ENCODE measurements at regions not wholly inside any gene's neighbourhood (a gene's known extent, or its start where the extent isn't known, plus 50 kb on each side); places are given as distances from the start of the nearest gene placed in this dataset.

DNA sequence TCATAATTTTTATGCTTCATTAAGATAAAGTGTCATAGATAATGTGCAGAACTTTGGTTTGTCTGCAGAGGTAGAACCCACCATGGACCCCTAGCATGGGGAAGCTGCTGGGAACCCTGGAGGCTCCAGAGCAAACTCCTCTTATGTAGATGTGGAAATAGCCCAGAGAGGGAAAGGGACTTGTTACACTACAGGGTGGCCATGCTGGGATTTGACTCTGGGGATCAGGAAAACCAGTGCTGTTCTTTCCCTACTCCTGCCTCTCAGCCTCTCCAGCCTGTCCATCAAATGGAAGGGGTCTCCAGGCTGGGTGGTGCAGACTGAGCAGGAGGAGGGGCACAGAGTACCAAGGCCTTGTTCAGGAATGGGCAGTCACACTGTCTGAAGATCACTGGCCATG lies 54.2 kb downstream of the MSX1 start:
- no peak for TF ChIP-seq SUZ12 (IDR thresholded peaks at IDR 0.05; ENCODE audit: extremely low read depth, insufficient read depth, insufficient read length)
- no peak for TF ChIP-seq ZNF274 (IDR thresholded peaks at IDR 0.05; ENCODE audit: low read depth, low read length)
- no peak for TF ChIP-seq YY1 (IDR thresholded peaks at IDR 0.05; ENCODE audit: insufficient read depth, insufficient read length)
- Histone ChIP-seq H3K9me3 (ENCODE audit: insufficient read depth, low read length) (no peaks in the 10 kb centered on the region), H3K9ac (ENCODE audit: insufficient read length, low read depth) (no peak overlapping the region), H3K27me3 (ENCODE audit: insufficient read depth, insufficient read length) (peaks cover 11% of the 10 kb centered on the region), H3K36me3 (ENCODE audit: insufficient read depth, insufficient read length, low read length) (no peaks in the 10 kb centered on the region), H3K4me1 (ENCODE audit: insufficient read depth, insufficient read length) (peaks cover 3% of the 10 kb centered on the region), H3K4me3 (ENCODE audit: insufficient read length, low read depth) (no peak overlapping the region)
- no peak for DNase-seq (ENCODE audit: low read depth, low spot score)

DNA sequence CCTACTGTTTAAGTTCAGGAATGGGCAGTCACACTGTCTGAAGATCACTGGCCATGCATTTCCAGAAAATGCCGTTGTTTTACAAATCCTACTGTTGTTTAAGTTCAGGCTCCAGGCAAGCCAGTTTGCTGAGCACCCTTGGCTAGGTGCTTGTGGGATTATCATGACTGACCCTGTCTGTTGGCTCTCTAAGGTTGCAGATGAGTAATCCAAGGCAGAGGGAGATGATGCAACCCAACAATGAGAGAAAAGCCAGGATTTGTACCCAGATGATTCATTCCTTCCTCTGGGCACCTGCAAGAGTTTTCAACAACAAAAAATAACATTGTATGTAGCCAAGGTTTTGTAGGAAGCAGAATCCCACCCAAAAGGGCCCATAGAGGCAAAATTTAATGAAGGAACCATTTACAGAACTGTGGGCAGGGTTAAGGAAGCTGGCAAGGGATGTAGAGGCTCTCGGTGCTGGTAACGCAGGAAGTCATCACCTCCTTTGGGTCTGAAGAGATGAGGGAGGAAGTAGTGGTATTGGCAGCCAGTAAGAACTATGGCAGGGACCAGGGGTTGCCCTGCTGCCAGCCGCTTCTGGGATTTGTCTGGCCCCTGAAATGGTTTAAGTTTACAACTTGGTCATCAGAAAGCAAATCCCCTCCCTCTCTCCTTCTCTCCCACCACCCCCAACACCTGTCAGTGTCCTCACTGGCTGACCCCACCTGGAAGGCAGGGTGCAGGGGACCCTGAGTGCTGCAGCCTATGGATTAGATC lies 54.8 kb downstream of the MSX1 start:
- H3K9ac ChIP-seq (ENCODE audit: insufficient read length, low read depth), result no peak overlapping the region
- no peaks in the 10 kb centered on the region for H3K36me3 ChIP-seq (ENCODE audit: insufficient read depth, insufficient read length, low read length)
- no peak for TF ChIP-seq YY1 (IDR thresholded peaks at IDR 0.05; ENCODE audit: insufficient read depth, insufficient read length)
- H3K4me3 ChIP-seq (ENCODE audit: insufficient read length, low read depth), result no peak overlapping the region
- H3K4me1 ChIP-seq (ENCODE audit: insufficient read depth, insufficient read length), result peaks cover 3% of the 10 kb centered on the region
- peaks cover 6% of the 10 kb centered on the region for H3K27me3 ChIP-seq (ENCODE audit: insufficient read depth, insufficient read length)
- no peaks in the 10 kb centered on the region for H3K9me3 ChIP-seq (ENCODE audit: insufficient read depth, low read length)
- no peak for DNase-seq (ENCODE audit: low read depth, low spot score)

DNA sequence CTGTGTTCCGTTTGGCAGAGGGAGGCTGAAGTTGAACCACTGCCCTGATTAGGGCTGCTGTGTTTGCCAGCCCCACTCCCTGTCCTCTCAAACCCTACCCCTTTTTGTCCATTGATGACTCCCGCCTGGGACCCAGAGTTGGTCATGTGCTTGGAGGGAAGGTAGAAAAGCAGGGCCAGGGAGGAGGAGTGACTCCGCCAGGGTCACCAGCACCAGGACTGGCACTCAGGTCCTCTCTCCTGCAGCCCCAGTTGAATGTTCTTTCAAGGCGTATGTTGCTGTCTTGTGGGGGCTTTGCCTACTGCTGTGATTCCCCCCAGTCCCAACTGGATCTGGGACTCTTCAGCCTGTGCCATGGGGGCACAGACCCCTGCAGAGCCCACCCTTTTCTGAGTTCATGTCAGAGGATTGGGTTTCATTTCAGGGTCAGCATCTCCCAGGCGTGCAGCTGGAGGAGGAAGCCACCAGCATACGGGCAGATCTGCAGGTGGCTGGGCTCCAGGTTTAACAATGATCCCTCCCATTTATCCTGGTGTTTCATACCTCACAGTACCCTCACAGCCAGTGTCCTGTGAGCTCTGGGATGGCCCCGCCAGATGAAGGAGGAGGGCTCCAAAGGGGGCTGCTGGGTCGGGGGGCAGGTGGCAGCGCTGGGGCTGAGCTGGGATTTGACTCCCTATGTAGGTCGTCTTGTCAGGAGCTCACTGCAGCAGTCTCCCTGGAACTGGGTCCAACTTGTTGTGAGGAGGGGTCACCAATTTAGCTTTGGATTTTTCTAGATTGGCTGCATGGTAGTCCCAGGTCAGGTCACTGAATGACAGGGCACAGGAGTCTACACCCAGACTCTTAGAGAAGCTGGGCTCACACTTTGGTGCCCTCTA lies 55.7 kb downstream of the MSX1 start:
- H3K9me3 ChIP-seq (ENCODE audit: insufficient read depth, low read length), result no peaks in the 10 kb centered on the region
- DNase-seq (ENCODE audit: low read depth, low spot score), result no peak
- TF ChIP-seq YY1 (IDR thresholded peaks at IDR 0.05; ENCODE audit: insufficient read depth, insufficient read length), result no peak
- TF ChIP-seq ZNF274 (IDR thresholded peaks at IDR 0.05; ENCODE audit: low read depth, low read length), result no peak
- no peak for TF ChIP-seq SUZ12 (IDR thresholded peaks at IDR 0.05; ENCODE audit: extremely low read depth, insufficient read depth, insufficient read length)
- no peak overlapping the region for H3K4me3 ChIP-seq (ENCODE audit: insufficient read length, low read depth)
- H3K27me3 ChIP-seq (ENCODE audit: insufficient read depth, insufficient read length), result peaks cover 6% of the 10 kb centered on the region
- H3K36me3 ChIP-seq (ENCODE audit: insufficient read depth, insufficient read length, low read length), result no peaks in the 10 kb centered on the region
- H3K9ac ChIP-seq (ENCODE audit: insufficient read length, low read depth), result no peak overlapping the region
- H3K4me1 ChIP-seq (ENCODE audit: insufficient read depth, insufficient read length), result peaks cover 3% of the 10 kb centered on the region

GRCh38 chr4:4918067-4918466 lies 58.6 kb downstream of the MSX1 start:
- no peak for DNase-seq (ENCODE audit: low read depth, low spot score)
- Histone ChIP-seq H3K9ac (ENCODE audit: insufficient read length, low read depth) (no peak overlapping the region), H3K4me1 (ENCODE audit: insufficient read depth, insufficient read length) (peaks cover 3% of the 10 kb centered on the region), H3K9me3 (ENCODE audit: insufficient read depth, low read length) (no peaks in the 10 kb centered on the region; the same call in 1 of the 2 replicates), H3K36me3 (ENCODE audit: insufficient read depth, insufficient read length, low read length) (no peaks in the 10 kb centered on the region), H3K4me3 (ENCODE audit: insufficient read length, low read depth) (no peak overlapping the region), H3K27me3 (ENCODE audit: insufficient read depth, insufficient read length) (peaks cover 4% of the 10 kb centered on the region)
- TF ChIP-seq SUZ12 (IDR thresholded peaks at IDR 0.05; ENCODE audit: extremely low read depth, insufficient read depth, insufficient read length) (no peak), YY1 (IDR thresholded peaks at IDR 0.05; ENCODE audit: insufficient read depth, insufficient read length) (no peak)

- H3K9ac ChIP-seq (ENCODE audit: insufficient read length, low read depth), result no peak overlapping the region
- no peaks in the 10 kb centered on the region for H3K36me3 ChIP-seq (ENCODE audit: insufficient read depth, insufficient read length, low read length)
- H3K27me3 ChIP-seq (ENCODE audit: insufficient read depth, insufficient read length), result peaks cover 4% of the 10 kb centered on the region
- H3K4me1 ChIP-seq (ENCODE audit: insufficient read depth, insufficient read length), result no peaks in the 10 kb centered on the region
- TF ChIP-seq SUZ12 (IDR thresholded peaks at IDR 0.05; ENCODE audit: extremely low read depth, insufficient read depth, insufficient read length) (no peak), YY1 (IDR thresholded peaks at IDR 0.05; ENCODE audit: insufficient read depth, insufficient read length) (no peak), ZNF274 (IDR thresholded peaks at IDR 0.05; ENCODE audit: low read depth, low read length) (no peak)
- H3K9me3 ChIP-seq (ENCODE audit: insufficient read depth, low read length), result no peaks in the 10 kb centered on the region; the same call in 1 of the 2 replicates
- H3K4me3 ChIP-seq (ENCODE audit: insufficient read length, low read depth), result no peak overlapping the region
- no peak for DNase-seq (ENCODE audit: low read depth, low spot score)
These were observed 60.5 kb downstream of the MSX1 start for GRCh38 chr4:4919927-4920326.

DNA sequence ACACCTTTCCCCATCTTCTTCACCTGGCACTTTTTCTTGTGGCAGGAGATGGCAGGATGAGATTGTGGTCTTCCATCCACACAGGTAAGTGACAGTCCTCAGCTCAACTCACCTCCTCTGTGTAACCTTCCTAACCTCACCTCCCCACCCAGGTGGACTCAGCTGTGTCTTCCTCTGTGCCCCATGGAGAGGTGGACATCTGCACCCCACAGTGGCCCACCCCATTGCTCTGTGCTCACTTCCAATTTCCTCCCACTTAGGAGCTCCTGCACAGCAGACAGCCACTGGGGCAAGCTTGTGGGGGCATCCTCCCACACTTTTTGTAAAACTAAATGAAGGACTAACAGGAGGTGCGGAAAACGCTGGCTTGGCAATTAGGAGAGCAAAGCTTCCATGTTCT lies 61.6 kb downstream of the MSX1 start:
- Histone ChIP-seq H3K4me3 (ENCODE audit: insufficient read length, low read depth) (no peak overlapping the region), H3K9ac (ENCODE audit: insufficient read length, low read depth) (no peak overlapping the region), H3K4me1 (ENCODE audit: insufficient read depth, insufficient read length) (no peaks in the 10 kb centered on the region), H3K36me3 (ENCODE audit: insufficient read depth, insufficient read length, low read length) (no peaks in the 10 kb centered on the region), H3K9me3 (ENCODE audit: insufficient read depth, low read length) (no peaks in the 10 kb centered on the region; the same call in 1 of the 2 replicates), H3K27me3 (ENCODE audit: insufficient read depth, insufficient read length) (peaks cover 4% of the 10 kb centered on the region)
- TF ChIP-seq YY1 (IDR thresholded peaks at IDR 0.05; ENCODE audit: insufficient read depth, insufficient read length) (no peak), ZNF274 (IDR thresholded peaks at IDR 0.05; ENCODE audit: low read depth, low read length) (no peak), SUZ12 (IDR thresholded peaks at IDR 0.05; ENCODE audit: extremely low read depth, insufficient read depth, insufficient read length) (no peak)
- DNase-seq (ENCODE audit: low read depth, low spot score), result no peak

DNA sequence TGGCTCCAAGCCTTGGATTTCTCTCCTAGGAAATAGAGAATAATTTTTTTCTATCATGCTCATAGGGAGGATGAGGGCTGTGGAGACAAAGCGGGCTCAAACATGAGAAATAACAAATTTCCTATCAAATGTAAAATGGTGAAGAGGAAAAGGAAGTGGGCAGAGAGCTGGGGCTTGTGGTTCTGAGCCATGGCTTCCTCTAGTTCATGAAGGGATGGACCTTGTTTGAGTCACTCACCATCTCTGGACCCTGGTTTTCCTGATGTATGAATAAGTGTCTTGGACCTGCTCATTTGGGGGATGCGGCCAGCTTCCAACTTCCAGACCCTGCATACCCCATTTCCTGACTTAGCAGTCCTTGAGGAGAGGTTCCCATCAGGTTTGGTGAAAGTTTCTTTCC lies 63.0 kb downstream of the MSX1 start:
- no peaks in the 10 kb centered on the region for H3K4me1 ChIP-seq (ENCODE audit: insufficient read depth, insufficient read length)
- H3K9ac ChIP-seq (ENCODE audit: insufficient read length, low read depth), result no peak overlapping the region
- no peaks in the 10 kb centered on the region; the same call in 1 of the 2 replicates for H3K9me3 ChIP-seq (ENCODE audit: insufficient read depth, low read length)
- no peak for DNase-seq (ENCODE audit: low read depth, low spot score)
- no peaks in the 10 kb centered on the region for H3K36me3 ChIP-seq (ENCODE audit: insufficient read depth, insufficient read length, low read length)
- no peak overlapping the region for H3K4me3 ChIP-seq (ENCODE audit: insufficient read length, low read depth)
- H3K27me3 ChIP-seq (ENCODE audit: insufficient read depth, insufficient read length), result peaks cover 4% of the 10 kb centered on the region
- TF ChIP-seq YY1 (IDR thresholded peaks at IDR 0.05; ENCODE audit: insufficient read depth, insufficient read length) (no peak), ZNF274 (IDR thresholded peaks at IDR 0.05; ENCODE audit: low read depth, low read length) (no peak), SUZ12 (IDR thresholded peaks at IDR 0.05; ENCODE audit: extremely low read depth, insufficient read depth, insufficient read length) (no peak)
